B cell (primary cell): ENCODE measurements at regions not wholly inside any gene's neighbourhood (a gene's known extent, or its start where the extent isn't known, plus 50 kb on each side); places are given as distances from the start of the nearest gene placed in this dataset.

Source experiments
- ATAC-seq: fragments of 200-7000 bp; cut with Tn5 transposase; one replicate; pipeline ENCODE4 v1.10.0; 2021; ENCODE audit warnings: low read depth, mild to moderate bottlenecking, moderate number of reproducible peaks, moderate library complexity
- CTCF ChIA-PET: fragments of 350-600 bp; sonication (Branson Sonifier 250); formaldehyde crosslinking; loops from one replicate; lab custom pipeline; 2021; ENCODE audit warnings: antibody characterized with exemption, inconsistent platforms; lab: Charles Lee
- POLR2A ChIA-PET: fragments of 350-600 bp; sonication (Branson Sonifier 250); formaldehyde crosslinking; loops from one replicate; lab custom pipeline; 2021; ENCODE audit warnings: antibody characterized with exemption; lab: Charles Lee
- DNase-seq: peaks from one replicate; pipeline ENCODE4 v3.0.0; 2013
- H2AFZ ChIP-seq: 2 replicates; pipeline ENCODE4 v1.6.1; 2012; ENCODE audit warnings: mild to moderate bottlenecking, low read depth, low read length; ENCODE audit not compliant: insufficient read depth, poor library complexity, severe bottlenecking
- H3K27ac ChIP-seq, 2 donors: 1 replicate in 1 of 2; 2 replicates in 1 of 2; pipeline ENCODE4 v1.5.1; 2012 to 2013; ENCODE audit warnings: low read length in 2 of 2, mild to moderate bottlenecking in 2 of 2, moderate library complexity in 1 of 2
- H3K27me3 ChIP-seq, 4 experiments: fragments of 200-600 bp in 1 of 4; sonication (generic) in 1 of 4; replicated peaks in 1 of 4; 1 replicate in 2 of 4; 2 replicates in 2 of 4; pipeline versions ENCODE4 v1.6.1 to v1.7.0; 2013 to 2016; ENCODE audit warnings: low read length in 3 of 4, mild to moderate bottlenecking in 2 of 4, mixed read lengths in 1 of 4, moderate library complexity in 1 of 4; ENCODE audit not compliant: insufficient read depth in 4 of 4, control insufficient read depth in 3 of 4; ENCODE audit errors: control extremely low read depth in 1 of 4
- H3K36me3 ChIP-seq, 2 experiments: replicated peaks in 1 of 2; 1 replicate in 1 of 2; 2 replicates in 1 of 2; pipeline versions ENCODE4 v1.6.1 to v1.7.1; 2013; ENCODE audit warnings: low read length in 1 of 2; ENCODE audit not compliant: insufficient read depth in 2 of 2, control insufficient read depth in 1 of 2; ENCODE audit errors: control extremely low read depth in 1 of 2, extremely low read depth in 1 of 2
- H3K4me1 ChIP-seq, 2 donors: fragments of 200-600 bp in 1 of 2; sonication (generic) in 1 of 2; 1 replicate in 1 of 2; 2 replicates in 1 of 2; pipeline versions ENCODE4 v1.5.1 to v1.6.1; 2013 to 2017; ENCODE audit warnings: low read length in 2 of 2; ENCODE audit not compliant: control insufficient read depth in 2 of 2, insufficient read depth in 2 of 2
- H3K4me2 ChIP-seq: replicated peaks from 2 replicates; pipeline ENCODE3; 2012; ENCODE audit warnings: mild to moderate bottlenecking, low read depth, low read length; ENCODE audit not compliant: poor library complexity, severe bottlenecking
- H3K4me3 ChIP-seq, 5 experiments: fragments of 200-600 bp in 1 of 5; sonication (generic) in 1 of 5; 1 replicate in 3 of 5; 2 replicates in 2 of 5; pipeline versions ENCODE4 v1.5.1 to v1.7.0; 2011 to 2016; ENCODE audit warnings: low read length in 4 of 5, mild to moderate bottlenecking in 4 of 5, low read depth in 2 of 5, control low read depth in 1 of 5, moderate library complexity in 1 of 5; ENCODE audit not compliant: insufficient read depth in 1 of 5; ENCODE audit errors: control extremely low read depth in 1 of 5, extremely low read depth in 1 of 5
- H3K79me2 ChIP-seq: fragments of 200-600 bp; sonication (generic); one replicate; pipeline ENCODE4 v1.6.0; 2016; ENCODE audit warnings: low read length; ENCODE audit not compliant: control insufficient read depth, insufficient read depth
- H3K9ac ChIP-seq: fragments of 200-600 bp; sonication (generic); 2 replicates; pipeline ENCODE4 v1.6.1; 2017; ENCODE audit warnings: mild to moderate bottlenecking, low read length, moderate library complexity
- H3K9me3 ChIP-seq, 3 donors: one replicate each; pipeline versions ENCODE4 v1.6.1 to v1.7.1; 2013; ENCODE audit warnings: low read length in 2 of 3; ENCODE audit not compliant: control insufficient read depth in 2 of 3, insufficient read depth in 1 of 3; ENCODE audit errors: control extremely low read depth in 1 of 3
- H4K20me1 ChIP-seq: 2 replicates; pipeline ENCODE4 v1.6.0; 2012; ENCODE audit warnings: mild to moderate bottlenecking, low read length; ENCODE audit not compliant: insufficient read depth, control insufficient read depth, poor library complexity, severe bottlenecking
- H3K27ac Mint-ChIP-seq: one replicate; pipeline ENCODE4 v1.8.0; 2021; ENCODE audit warnings: mixed read lengths
- H3K27me3 Mint-ChIP-seq: one replicate; pipeline ENCODE4 v1.8.0; 2021; ENCODE audit warnings: mixed read lengths
- H3K4me1 Mint-ChIP-seq: one replicate; pipeline ENCODE4 v1.8.0; 2021; ENCODE audit warnings: mixed read lengths
- H3K4me3 Mint-ChIP-seq: one replicate; pipeline ENCODE4 v1.8.0; 2021; ENCODE audit warnings: mixed read lengths
- H3K9me3 Mint-ChIP-seq: one replicate; pipeline ENCODE4 v1.8.0; 2022; ENCODE audit warnings: mixed read lengths; ENCODE audit not compliant: insufficient read depth
- CTCF ChIP-seq: fragments of 200-600 bp; IDR thresholded peaks from one replicate; pipeline ENCODE4 v1.8.0; 2022; ENCODE audit warnings: antibody characterized with exemption, mild to moderate bottlenecking
- EZH2 ChIP-seq: IDR thresholded peaks from 2 replicates; pipeline ENCODE4 v1.6.1; 2012; ENCODE audit warnings: borderline replicate concordance, low read depth, mild to moderate bottlenecking, moderate library complexity, low read length; ENCODE audit not compliant: insufficient read depth, poor library complexity, severe bottlenecking
- WGBS: methylation state at CpG from one replicate; pipeline ENCODE4 v1.1.5; 2013; ENCODE audit warnings: missing lambda C conversion rate; ENCODE audit not compliant: insufficient coverage; 5-methylcytosine and 5-hydroxymethylcytosine counted together
- intact Hi-C: fragments of 100-400 bp; cut with micrococcal nuclease; formaldehyde crosslinking; loops from one replicate; pipeline ENCODE4 v1.10.0; 2022

GRCh38 chr4:113820108-113820507 is 58.6 kb upstream of the CAMK2D start:
- intact Hi-C loops, result no loop called here
- Histone ChIP-seq H3K27ac (no peak overlapping the region), H3K4me3 (no peak overlapping the region), H3K79me2 (no peaks in the 10 kb centered on the region), H3K9ac (no peak overlapping the region), H3K9me3 (no peaks in the 10 kb centered on the region), H3K4me2 (no peak overlapping the region), H3K36me3 (no peaks in the 10 kb centered on the region), H3K27me3 (no peaks in the 10 kb centered on the region), H2AFZ (no peak overlapping the region), H3K4me1 (peaks cover 4 to 5% of the 10 kb centered on the region in 2 donors), H4K20me1 (no peaks in the 10 kb centered on the region)
- TF ChIP-seq CTCF (no peak), EZH2 (no peak)
- no peak for ATAC-seq
- CTCF ChIA-PET, result interaction anchor here (0.7 kb wide), 1 partner anchor 15 kb away, joined by 3 read pairs; no protein-coding TSS in a partner anchor
- H3K9me3 Mint-ChIP-seq, result no peaks in the 10 kb centered on the region
- no peak overlapping the region for H3K4me3 Mint-ChIP-seq
- H3K27me3 Mint-ChIP-seq, result no peaks in the 10 kb centered on the region
- POLR2A ChIA-PET, result no interaction called here
- WGBS, result 84% methylated on average over 2 of the region's 3 CpGs
- DNase-seq, result no peak
- H3K4me1 Mint-ChIP-seq, result peaks cover 4% of the 10 kb centered on the region
- H3K27ac Mint-ChIP-seq, result no peak overlapping the region

GRCh38 chr4:113815826-113816225 is 54.3 kb upstream of the CAMK2D start:
- no peak overlapping the region for H3K27ac Mint-ChIP-seq
- no CpG with 5 or more reads among the region's 2 CpGs for WGBS

More at GRCh38 chr4:113815826-113816225, 54.3 kb upstream of the CAMK2D start:
- no peaks in the 10 kb centered on the region for H3K79me2 ChIP-seq
- no peaks in the 10 kb centered on the region for H3K36me3 ChIP-seq
- POLR2A ChIA-PET, result no interaction called here
- no peaks in the 10 kb centered on the region for H3K4me1 ChIP-seq
- H3K9me3 ChIP-seq, result no peaks in the 10 kb centered on the region
- intact Hi-C loops, result no loop called here
- DNase-seq (no peak), ATAC-seq (no peak)
- no peak overlapping the region for H3K9ac ChIP-seq
- H3K4me3 Mint-ChIP-seq, result no peak overlapping the region
- no peak overlapping the region for H3K4me2 ChIP-seq
- no peaks in the 10 kb centered on the region for H4K20me1 ChIP-seq
- H3K27me3 Mint-ChIP-seq, result no peaks in the 10 kb centered on the region
- no peak overlapping the region for H3K4me3 ChIP-seq
- H3K9me3 Mint-ChIP-seq, result no peaks in the 10 kb centered on the region
- CTCF ChIA-PET, result no interaction called here
- peaks cover 0 to 3% (median 0%) of the 10 kb centered on the region in 4 experiments for H3K27me3 ChIP-seq
- TF ChIP-seq CTCF, result no peak
- no peak for TF ChIP-seq EZH2
- H2AFZ ChIP-seq, result no peak overlapping the region
- H3K4me1 Mint-ChIP-seq, result no peaks in the 10 kb centered on the region
- no peak overlapping the region for H3K27ac ChIP-seq
